C4-2B (cell line): ENCODE measurements at regions not wholly inside any gene's neighbourhood (a gene's known extent, or its start where the extent isn't known, plus 50 kb on each side); places are given as distances from the start of the nearest gene placed in this dataset.

Experiments used
- ZFX ChIP-seq: fragments of 450-650 bp; IDR thresholded peaks from 2 replicates; pipeline ENCODE4 v1.6.1; 2017
- TF ChIP-seq, protein P1 (sequence below): fragments of 450-650 bp; conservative IDR thresholded peaks from 2 replicates; pipeline ENCODE4 v1.5.1; 2017; ENCODE audit warnings: mild to moderate bottlenecking

DNA sequence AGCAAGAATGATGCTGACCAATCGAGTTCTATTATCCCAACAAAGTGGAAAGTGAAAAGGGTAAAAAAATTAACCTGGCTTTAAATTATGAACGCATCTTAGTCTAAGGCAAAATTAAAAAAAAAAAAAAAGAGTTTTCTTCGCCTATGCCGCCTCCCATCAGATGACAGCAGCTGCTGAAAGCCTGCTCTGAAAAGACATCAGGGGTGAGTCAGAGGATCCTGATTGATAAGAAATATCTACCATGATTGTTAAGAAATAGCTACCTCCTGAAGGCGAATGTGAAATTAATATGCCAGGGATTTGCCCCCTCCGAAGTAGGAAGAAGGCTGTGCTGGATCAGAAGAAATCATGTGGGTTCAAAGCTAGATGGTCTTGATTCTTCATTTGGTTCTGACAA lies 216.8 kb upstream of the C1orf87 start:
- TF ChIP-seq, protein P1, sequence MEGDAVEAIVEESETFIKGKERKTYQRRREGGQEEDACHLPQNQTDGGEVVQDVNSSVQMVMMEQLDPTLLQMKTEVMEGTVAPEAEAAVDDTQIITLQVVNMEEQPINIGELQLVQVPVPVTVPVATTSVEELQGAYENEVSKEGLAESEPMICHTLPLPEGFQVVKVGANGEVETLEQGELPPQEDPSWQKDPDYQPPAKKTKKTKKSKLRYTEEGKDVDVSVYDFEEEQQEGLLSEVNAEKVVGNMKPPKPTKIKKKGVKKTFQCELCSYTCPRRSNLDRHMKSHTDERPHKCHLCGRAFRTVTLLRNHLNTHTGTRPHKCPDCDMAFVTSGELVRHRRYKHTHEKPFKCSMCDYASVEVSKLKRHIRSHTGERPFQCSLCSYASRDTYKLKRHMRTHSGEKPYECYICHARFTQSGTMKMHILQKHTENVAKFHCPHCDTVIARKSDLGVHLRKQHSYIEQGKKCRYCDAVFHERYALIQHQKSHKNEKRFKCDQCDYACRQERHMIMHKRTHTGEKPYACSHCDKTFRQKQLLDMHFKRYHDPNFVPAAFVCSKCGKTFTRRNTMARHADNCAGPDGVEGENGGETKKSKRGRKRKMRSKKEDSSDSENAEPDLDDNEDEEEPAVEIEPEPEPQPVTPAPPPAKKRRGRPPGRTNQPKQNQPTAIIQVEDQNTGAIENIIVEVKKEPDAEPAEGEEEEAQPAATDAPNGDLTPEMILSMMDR: no peak
- no peak for TF ChIP-seq ZFX
